ENCODE measurements at regions not wholly inside any gene's neighbourhood (a gene's known extent, or its start where the extent isn't known, plus 50 kb on each side); places are given as distances from the start of the nearest gene placed in this dataset.

DNA sequence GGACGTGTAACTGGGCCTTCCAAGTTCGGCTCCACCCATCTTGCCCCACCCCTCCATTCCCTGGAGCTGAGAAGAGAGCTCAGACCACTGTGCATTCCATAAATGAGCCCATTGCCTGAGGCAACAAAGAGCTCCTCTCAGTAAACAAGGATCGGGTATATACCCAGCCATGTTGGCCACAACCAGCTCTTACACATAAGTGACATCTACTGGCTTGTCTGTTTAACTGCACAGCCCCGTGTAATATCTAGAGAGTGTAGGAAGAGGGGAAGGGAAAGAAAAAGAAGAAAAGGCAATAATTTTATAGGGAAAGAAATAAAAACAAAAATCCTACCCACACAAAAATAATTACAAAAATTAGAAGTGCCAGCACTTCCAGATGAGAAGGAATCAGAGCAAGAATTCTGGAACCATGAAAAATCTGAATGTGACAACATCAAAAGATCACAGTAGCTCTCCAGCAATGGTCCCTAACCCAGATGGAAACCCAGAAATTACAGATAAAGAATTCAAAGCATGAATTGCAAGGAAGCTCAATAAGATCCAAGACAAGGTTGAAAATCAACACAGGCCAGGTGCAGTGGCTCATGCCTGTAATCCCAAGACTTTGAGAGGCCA is 308.1 kb downstream of the RPAP3 start:
- POLR2A ChIA-PET, result interaction anchor here (0.7 to 1.9 kb wide), 23 partner anchors 11 to 365 kb away, joined by 3 to 14 read pairs (median 3); partner anchors contain the start of genes AMIGO2 and PCED1B
- Histone ChIP-seq H3K9me3 (ENCODE audit: control insufficient read depth in 1 of 2, insufficient read depth in 1 of 2, low read length in 2 of 2) (peaks cover 8 to 10% of the 10 kb centered on the region in 2 experiments), H3K27me3 (ENCODE audit: control insufficient read depth in 1 of 2, insufficient read depth in 2 of 2, low read length in 2 of 2) (no peaks in the 10 kb centered on the region), H3K27ac (ENCODE audit: low read depth in 1 of 2, low read length in 2 of 2) (peak overlapping the region in 1 of 2 donors; percentile 23), H3K36me3 (ENCODE audit: insufficient read depth, low read length) (no peaks in the 10 kb centered on the region), H3K4me3 (ENCODE audit: low read length) (no peak overlapping the region), H3K4me1 (ENCODE audit: insufficient read depth, low read length) (peaks cover 40% of the 10 kb centered on the region)
- Mint-ChIP-seq H3K27me3 (no peaks in the 10 kb centered on the region), H3K9me3 (peaks cover 3% of the 10 kb centered on the region), H3K4me1 (ENCODE audit: low read depth) (peaks cover 53% of the 10 kb centered on the region), H3K36me3 (ENCODE audit: low read depth) (peaks cover 16% of the 10 kb centered on the region), H3K27ac (peak overlapping the region; percentile 63), H3K4me3 (peak overlapping the region; percentile 49)
- CTCF ChIA-PET, result interaction anchor here (0.5 to 1.8 kb wide), 26 partner anchors 10 to 485 kb away, joined by 3 to 14 read pairs (median 4); partner anchors contain the start of genes AMIGO2 and PCED1B
- DNase-seq (peak in 11 of 14 experiments; percentile 5 to 80 (median 33)), ATAC-seq (ENCODE audit: poor library complexity) (peak; percentile 91)
- TF ChIP-seq CTCF (IDR thresholded peaks at IDR 0.05), result peak; percentile 66
- intact Hi-C loops (cut with DNase I, micrococcal nuclease), result loop anchor here (1.0 to 5.0 kb wide), 8 partner anchors 89 to 365 kb away; partner anchors contain the start of genes AMIGO2 (in 1 of the 2) and PCED1B (in 1 of the 2)

DNA sequence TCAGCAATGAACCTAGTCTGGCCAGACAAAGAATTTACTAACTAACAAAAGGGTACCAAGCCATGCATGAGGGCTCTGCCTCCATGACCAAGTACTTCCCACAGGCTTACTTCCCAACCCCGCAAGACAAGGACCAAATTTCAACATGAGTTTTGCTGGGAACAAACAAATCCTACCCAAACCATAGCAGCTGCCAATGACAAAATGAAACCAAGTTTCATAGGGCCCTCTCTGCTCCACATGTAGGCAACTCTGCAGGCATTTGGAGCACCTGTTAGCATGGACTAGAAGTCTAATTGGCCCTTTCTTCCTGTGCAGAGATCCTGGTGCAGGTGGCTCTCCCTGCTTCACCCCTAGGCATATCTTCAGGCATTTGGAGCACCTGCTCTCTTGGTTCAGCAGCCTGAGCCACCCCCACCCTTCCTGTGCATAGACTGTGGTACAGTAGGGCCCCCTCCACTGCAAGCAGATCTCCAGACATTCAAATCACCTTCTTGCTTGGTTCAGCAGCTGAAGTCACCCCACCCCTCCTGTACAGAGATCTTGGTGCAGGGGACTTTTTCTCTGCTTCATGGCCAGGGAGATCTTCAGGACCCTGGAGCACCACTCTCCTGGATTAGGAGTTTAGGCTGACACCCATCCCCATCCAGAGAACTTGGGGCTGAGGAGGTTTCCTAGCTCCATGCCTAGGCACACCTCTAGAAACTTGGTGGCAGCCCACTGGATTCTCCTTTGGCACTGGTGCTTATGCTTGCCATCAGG is 308.7 kb downstream of the RPAP3 start:
- Histone ChIP-seq H3K36me3 (ENCODE audit: insufficient read depth, low read length) (no peaks in the 10 kb centered on the region), H3K27me3 (ENCODE audit: control insufficient read depth in 1 of 2, insufficient read depth in 2 of 2, low read length in 2 of 2) (no peaks in the 10 kb centered on the region), H3K27ac (ENCODE audit: low read depth in 1 of 2, low read length in 2 of 2) (peak overlapping the region in 1 of 2 donors; percentile 23), H3K4me3 (ENCODE audit: low read length) (no peak overlapping the region), H3K9me3 (ENCODE audit: control insufficient read depth in 1 of 2, insufficient read depth in 1 of 2, low read length in 2 of 2) (peaks cover 8 to 10% of the 10 kb centered on the region in 2 experiments), H3K4me1 (ENCODE audit: insufficient read depth, low read length) (peaks cover 47% of the 10 kb centered on the region)
- ChIA-PET CTCF (interaction anchor here (0.5 to 1.8 kb wide), 24 partner anchors 10 to 407 kb away, joined by 3 to 14 read pairs (median 4); partner anchors contain the start of genes AMIGO2 and PCED1B), POLR2A (interaction anchor here (0.7 to 1.9 kb wide), 22 partner anchors 11 to 364 kb away, joined by 3 to 14 read pairs (median 4); partner anchors contain the start of genes AMIGO2 and PCED1B)
- H3K9me3 Mint-ChIP-seq, result peaks cover 3% of the 10 kb centered on the region
- intact Hi-C loops (cut with DNase I, micrococcal nuclease), result loop anchor here (1.0 to 5.0 kb wide), 8 partner anchors 88 to 365 kb away; partner anchors contain the start of genes AMIGO2 (in 1 of the 2) and PCED1B (in 1 of the 2)
- DNase-seq (peak in 4 of 14 experiments; percentile 9 to 41 (median 24)), ATAC-seq (ENCODE audit: poor library complexity) (peak; percentile 33)
- H3K27ac Mint-ChIP-seq, result peak overlapping the region; percentile 63
- no peak for TF ChIP-seq CTCF (IDR thresholded peaks at IDR 0.05)
- H3K36me3 Mint-ChIP-seq (ENCODE audit: low read depth), result peaks cover 16% of the 10 kb centered on the region
- no peak overlapping the region for H3K4me3 Mint-ChIP-seq
- H3K27me3 Mint-ChIP-seq, result no peaks in the 10 kb centered on the region
- H3K4me1 Mint-ChIP-seq (ENCODE audit: low read depth), result peaks cover 59% of the 10 kb centered on the region

GRCh38 chr12:47394070-47394469 is 311.8 kb downstream of the RPAP3 start:
- Histone ChIP-seq H3K36me3 (ENCODE audit: insufficient read depth, low read length) (no peaks in the 10 kb centered on the region), H3K27ac (ENCODE audit: low read depth in 1 of 2, low read length in 2 of 2) (peak overlapping the region in 1 of 2 donors; percentile 14), H3K9me3 (ENCODE audit: control insufficient read depth in 1 of 2, insufficient read depth in 1 of 2, low read length in 2 of 2) (peaks cover 8 to 10% of the 10 kb centered on the region in 2 experiments), H3K4me3 (ENCODE audit: low read length) (peak overlapping the region; percentile 3), H3K27me3 (ENCODE audit: control insufficient read depth in 1 of 2, insufficient read depth in 2 of 2, low read length in 2 of 2) (no peaks in the 10 kb centered on the region), H3K4me1 (ENCODE audit: insufficient read depth, low read length) (peaks cover 63% of the 10 kb centered on the region)
- intact Hi-C loops (cut with DNase I, micrococcal nuclease), result loop anchor here in 1 of 2 experiments (5.0 kb wide), 1 partner anchor 37 kb away; no protein-coding TSS in a partner anchor
- Mint-ChIP-seq H3K27ac (peak overlapping the region; percentile 85), H3K9me3 (peaks cover 3% of the 10 kb centered on the region), H3K4me1 (ENCODE audit: low read depth) (peaks cover 76% of the 10 kb centered on the region), H3K27me3 (no peaks in the 10 kb centered on the region), H3K4me3 (no peak overlapping the region), H3K36me3 (ENCODE audit: low read depth) (peaks cover 16% of the 10 kb centered on the region)
- ChIA-PET CTCF (no interaction called here), POLR2A (no interaction called here)
- no peak for TF ChIP-seq CTCF (IDR thresholded peaks at IDR 0.05)
- DNase-seq, result peak in 1 of 14 experiments; percentile 49
- ATAC-seq (ENCODE audit: poor library complexity), result no peak
